Endothelial cell of umbilical vein (primary cell): ENCODE measurements at regions not wholly inside any gene's neighbourhood (a gene's known extent, or its start where the extent isn't known, plus 50 kb on each side); places are given as distances from the start of the nearest gene placed in this dataset.

Source experiments
- BruUV-seq: library from RNA; stranded (reverse); fragments of 400-500 nt; replicated peaks from 2 replicates; lab custom pipeline; 2021; lab: Mats Ljungman, UMichigan
- CTCF ChIA-PET: fragments of 300-600, 350-600 bp; sonication (Branson Sonifier 250); formaldehyde crosslinking; loops from one replicate; lab custom pipeline; 2021; ENCODE audit warnings: antibody characterized with exemption, inconsistent platforms; lab: Charles Lee
- POLR2A ChIA-PET: fragments of 300-600, 350-600 bp; sonication (Branson Sonifier 250); formaldehyde crosslinking; loops from one replicate; lab custom pipeline; 2021; ENCODE audit warnings: antibody characterized with exemption, inconsistent platforms; lab: Charles Lee
- DNase-seq: peaks from one replicate; pipeline ENCODE4 v3.0.0-alpha.2; 2011; ENCODE audit warnings: low read depth, low spot score
- FAIRE-seq: peaks from 2 replicates; lab custom pipeline; 2011; peaks lifted over from hg19 to GRCh38; lab: Jason Lieb, UNC
- H2AFZ ChIP-seq: 2 replicates; pipeline ENCODE4 v1.6.0; 2012; ENCODE audit warnings: low read depth, low read length, control low read depth, inconsistent platforms
- H3K27ac ChIP-seq: 2 replicates; pipeline ENCODE4 v1.5.1; 2011; ENCODE audit warnings: low read depth, mild to moderate bottlenecking, control low read depth, low read length, moderate library complexity; ENCODE audit not compliant: insufficient read depth
- H3K27me3 ChIP-seq, 2 experiments: 2 replicates each; pipeline versions ENCODE4 v1.6.0 to v1.6.1; 2011; ENCODE audit warnings: low read length in 2 of 2, mixed read lengths in 1 of 2; ENCODE audit not compliant: control insufficient read depth in 2 of 2, insufficient read depth in 2 of 2
- H3K36me3 ChIP-seq, 2 experiments: 2 replicates in 1 of 2; 3 replicates in 1 of 2; pipeline ENCODE4 v1.5.1; 2011; ENCODE audit warnings: low read length in 2 of 2, mild to moderate bottlenecking in 1 of 2, moderate library complexity in 1 of 2; ENCODE audit not compliant: control insufficient read depth in 2 of 2, insufficient read depth in 2 of 2; ENCODE audit errors: extremely low read depth in 1 of 2
- H3K4me1 ChIP-seq: 3 replicates; pipeline ENCODE4 v1.5.1; 2011; ENCODE audit warnings: mild to moderate bottlenecking, low read length; ENCODE audit not compliant: control insufficient read depth, insufficient read depth; ENCODE audit errors: extremely low read depth
- H3K4me2 ChIP-seq: 2 replicates; pipeline ENCODE4 v1.6.1; 2011; ENCODE audit warnings: low read length, control low read depth, mixed read lengths; ENCODE audit not compliant: insufficient read depth
- H3K4me3 ChIP-seq, 3 experiments: fragments of 200-600 bp in 1 of 3; sonication (generic), shearing (Covaris generic) in 1 of 3; replicated peaks in 1 of 3; 2 replicates each; pipeline ENCODE4 v1.5.1; 2011 to 2016; ENCODE audit warnings: control low read depth in 3 of 3, low read length in 3 of 3, mild to moderate bottlenecking in 2 of 3, inconsistent platforms in 1 of 3, low read depth in 1 of 3, moderate library complexity in 1 of 3; ENCODE audit not compliant: insufficient read depth in 1 of 3
- H3K79me2 ChIP-seq: 2 replicates; pipeline ENCODE4 v1.6.0; 2012; ENCODE audit warnings: low read length, inconsistent platforms; ENCODE audit not compliant: control insufficient read depth, insufficient read depth
- H3K9ac ChIP-seq: replicated peaks from 2 replicates; pipeline ENCODE3; 2011; ENCODE audit warnings: low read length, control low read depth; ENCODE audit not compliant: insufficient read depth; ENCODE audit errors: extremely low read depth
- H3K9me1 ChIP-seq: replicated peaks from 3 replicates; pipeline ENCODE4 v1.6.0; 2011; ENCODE audit warnings: mild to moderate bottlenecking, low read length; ENCODE audit not compliant: control insufficient read depth, insufficient read depth; ENCODE audit errors: extremely low read depth
- H3K9me3 ChIP-seq: replicated peaks from 2 replicates; pipeline ENCODE4 v1.5.1; 2012; ENCODE audit warnings: low read length, inconsistent platforms; ENCODE audit not compliant: control insufficient read depth, insufficient read depth
- H4K20me1 ChIP-seq: replicated peaks from 2 replicates; pipeline ENCODE3; 2011; ENCODE audit warnings: mild to moderate bottlenecking, low read length; ENCODE audit not compliant: control insufficient read depth, insufficient read depth; ENCODE audit errors: extremely low read depth
- CTCF ChIP-seq, 2 donors: IDR thresholded peaks; 1 replicate in 1 of 2; 2 replicates in 1 of 2; pipeline ENCODE4 v1.5.1; 2011; ENCODE audit warnings: low read length in 2 of 2, mild to moderate bottlenecking in 2 of 2, moderate library complexity in 2 of 2, control low read depth in 1 of 2, inconsistent platforms in 1 of 2, low read depth in 1 of 2; ENCODE audit not compliant: insufficient read depth in 1 of 2; ENCODE audit errors: extremely low read depth in 1 of 2
- EZH2 ChIP-seq: IDR thresholded peaks from 2 replicates; pipeline ENCODE4 v1.6.1; 2012; ENCODE audit warnings: borderline replicate concordance, low read depth, mild to moderate bottlenecking, moderate library complexity, low read length, inconsistent platforms; ENCODE audit not compliant: severe bottlenecking
- FOS ChIP-seq: IDR thresholded peaks from 2 replicates; pipeline ENCODE4 v1.6.1; 2011; ENCODE audit warnings: mild to moderate bottlenecking, low read length, moderate library complexity, borderline replicate concordance; ENCODE audit not compliant: insufficient read depth
- GATA2 ChIP-seq: IDR thresholded peaks from 2 replicates; pipeline ENCODE4 v1.7.0; 2011; ENCODE audit warnings: low read depth, mild to moderate bottlenecking, moderate library complexity, mixed read lengths, low read length; ENCODE audit not compliant: insufficient read length, insufficient read depth
- JUN ChIP-seq: IDR thresholded peaks from 2 replicates; pipeline ENCODE4 v1.6.1; 2011; ENCODE audit warnings: borderline replicate concordance, low read depth; ENCODE audit not compliant: insufficient read length, insufficient read depth
- MAX ChIP-seq: IDR thresholded peaks from 2 replicates; pipeline ENCODE4 v1.6.1; 2011; ENCODE audit not compliant: insufficient read depth, insufficient read length
- MYC ChIP-seq: IDR thresholded peaks from one replicate; pipeline ENCODE4 v1.6.1; 2011; ENCODE audit warnings: mild to moderate bottlenecking, low read depth, low read length
- POLR2A ChIP-seq: IDR thresholded peaks from 2 replicates; pipeline ENCODE4 v1.6.1; 2012; ENCODE audit warnings: low read depth, mild to moderate bottlenecking, control low read depth, low read length
- POLR2AphosphoS5 ChIP-seq: IDR thresholded peaks from 2 replicates; pipeline ENCODE4 v1.6.1; 2012; ENCODE audit warnings: low read depth, mild to moderate bottlenecking, control low read depth, low read length, moderate library complexity; ENCODE audit not compliant: insufficient read depth
- dilution Hi-C: fragments of 300-500 bp; cut with MboI; formaldehyde crosslinking; loops from one replicate; pipeline ENCODE4 v1.15.0; 2019; ENCODE audit warnings: low sequenced_read_pairs; ENCODE audit not compliant: extremely low pct_ligation_motif_present
- intact Hi-C: fragments of 100-400 bp; cut with micrococcal nuclease; formaldehyde crosslinking; loops from one replicate; pipeline ENCODE4 v1.10.0; 2022

- dilution Hi-C loops = no loop called here
- ChIA-PET CTCF (no interaction called here), POLR2A (no interaction called here)
- intact Hi-C loops = no loop called here
- H3K79me2 ChIP-seq = no peaks in the 10 kb centered on the region
- H3K9me1 ChIP-seq = no peaks in the 10 kb centered on the region
- TF ChIP-seq MAX (no peak), POLR2A (no peak), JUN (no peak), CTCF (IDR thresholded peaks at IDR 0.05; ENCODE audit: extremely low read depth in 1 of 2, insufficient read depth in 1 of 2, low read depth in 1 of 2, low read length in 2 of 2) (no peak), EZH2 (no peak), MYC (no peak), GATA2 (no peak), FOS (no peak), POLR2AphosphoS5 (no peak)
- H3K27ac ChIP-seq = no peak overlapping the region
- no peak overlapping the region for H3K4me2 ChIP-seq
- H3K4me1 ChIP-seq = no peaks in the 10 kb centered on the region
- no peak overlapping the region for H2AFZ ChIP-seq
- no peak for DNase-seq
- H3K4me3 ChIP-seq = no peak overlapping the region
- H4K20me1 ChIP-seq = no peaks in the 10 kb centered on the region
- no peak overlapping the region for H3K9ac ChIP-seq
- no peak for FAIRE-seq
- no peaks in the 10 kb centered on the region for H3K9me3 ChIP-seq
- BruUV-seq = no TSS peak
- no peaks in the 10 kb centered on the region for H3K36me3 ChIP-seq
- no peaks in the 10 kb centered on the region for H3K27me3 ChIP-seq
These were observed 521.6 kb downstream of the SNAPC1 start for GRCh38 chr14:62283837-62284236.
